ENCODE measurements at regions not wholly inside any gene's neighbourhood (a gene's known extent, or its start where the extent isn't known, plus 50 kb on each side); places are given as distances from the start of the nearest gene placed in this dataset.

- Histone ChIP-seq H3K27ac (ENCODE audit: insufficient read depth, low read length) (peak overlapping the region; percentile 17; the same call in 1 of the 2 replicates), H2BK20ac (ENCODE audit: low read depth, low read length) (peak overlapping the region; percentile 29), H3K36me3 (ENCODE audit: control insufficient read depth, insufficient read depth, low read length) (no peaks in the 10 kb centered on the region), H4K8ac (ENCODE audit: low read depth in 2 of 2, low read length in 2 of 2) (peak overlapping the region in 1 of 2 experiments; percentile 43; a peak in 1 of 4 replicates), H3K27me3 (ENCODE audit: control insufficient read depth, insufficient read depth, low read length) (no peaks in the 10 kb centered on the region), H3K9me3 (ENCODE audit: control insufficient read depth, insufficient read depth, low read length) (no peaks in the 10 kb centered on the region), H3K4me2 (ENCODE audit: low read depth, low read length) (peak overlapping the region; percentile 79), H3K56ac (ENCODE audit: extremely low read depth, insufficient read depth, low read length) (no peak overlapping the region; the same call in 1 of the 2 replicates), H4K91ac (ENCODE audit: insufficient read depth, low read depth, low read length) (peak overlapping the region; percentile 23; the same call in 1 of the 2 replicates), H3K4ac (ENCODE audit: low read depth, low read length) (peak overlapping the region; percentile 41; the same call in 1 of the 2 replicates), H4K5ac (ENCODE audit: low read depth, low read length) (no peak overlapping the region), H3K4me1 (ENCODE audit: control insufficient read depth, insufficient read depth, low read length) (no peaks in the 10 kb centered on the region), H2BK120ac (ENCODE audit: low read depth, low read length) (peak overlapping the region; percentile 76), H2AK5ac (ENCODE audit: low read depth, low read length) (no peak overlapping the region), H3K23ac (ENCODE audit: low read depth, low read length) (peak overlapping the region; percentile 52; the same call in 1 of the 2 replicates), H3K9me1 (ENCODE audit: insufficient read depth, low read length) (no peaks in the 10 kb centered on the region), H2AK9ac (replicated peaks; ENCODE audit: low read depth, low read length, poor library complexity) (no peak overlapping the region), H3K79me1 (ENCODE audit: low read depth in 1 of 2, low read length in 2 of 2) (no peaks in the 10 kb centered on the region), H3K9ac (ENCODE audit: low read depth, low read length) (no peak overlapping the region), H4K20me1 (ENCODE audit: insufficient read depth, low read length) (no peaks in the 10 kb centered on the region), H3K4me3 (ENCODE audit: insufficient read depth, low read depth, low read length) (peak overlapping the region; percentile 44; the same call in 1 of the 2 replicates), H2BK5ac (ENCODE audit: low read depth, low read length, poor library complexity, severe bottlenecking) (peak overlapping the region; percentile 65), H3K14ac (replicated peaks; ENCODE audit: low read depth, low read length) (peak overlapping the region; percentile 55; the same call in 1 of the 2 replicates), H2BK15ac (ENCODE audit: low read depth, low read length) (peak overlapping the region; percentile 25; the same call in 1 of the 3 replicates), H3K18ac (ENCODE audit: low read depth, low read length) (peak overlapping the region; percentile 15; the same call in 1 of the 2 replicates), H2AFZ (replicated peaks; ENCODE audit: low read length, poor library complexity) (peak overlapping the region; percentile 79)
- CTCF ChIA-PET = interaction anchor here (0.6 to 2.5 kb wide), 10 partner anchors 9 to 1746 kb away, joined by 3 to 8 read pairs (median 4); partner anchors contain the start of gene PCDH18
- in situ Hi-C loops (cut with MboI; ENCODE audit: low sequenced_read_pairs) = loop anchor here (10.0 to 25.0 kb wide), 2 partner anchors 400 to 1562 kb away; no protein-coding TSS in a partner anchor
- ATAC-seq (ENCODE audit: low read depth) (peak; percentile 24), DNase-seq (peak; percentile 55)
- intact Hi-C loops (cut with micrococcal nuclease) = loop anchor here (2.0 to 10.0 kb wide), 5 partner anchors 250 to 1810 kb away; no protein-coding TSS in a partner anchor
- 22% methylated on average over 2 of the region's 3 CpGs; no CpG with 5 or more reads in 1 of the 2 experiments for WGBS, 2 experiments (ENCODE audit: extremely low coverage in 2 of 2, insufficient read length in 1 of 2)
- TF ChIP-seq USF2 (IDR thresholded peaks at IDR 0.05; ENCODE audit: low read depth, low read length) = no peak
- peak; percentile 93 for TF ChIP-seq MAFK (IDR thresholded peaks at IDR 0.05; ENCODE audit: low read depth, low read length)
- TF ChIP-seq CTCF (conservative IDR thresholded peaks at IDR 0.05; ENCODE audit: low read depth, low read length) = no peak
- TF ChIP-seq POLR2A (IDR thresholded peaks at IDR 0.05; ENCODE audit: low read depth, low read length) = no peak
- peak; percentile 10; the same call in 1 of the 2 replicates for TF ChIP-seq NFE2L2 (IDR thresholded peaks at IDR 0.05; ENCODE audit: low read depth, low read length)
- TF ChIP-seq ELK1 (IDR thresholded peaks at IDR 0.05; ENCODE audit: borderline replicate concordance, low read depth, low read length) = no peak
- no peak for TF ChIP-seq RCOR1 (IDR thresholded peaks at IDR 0.05; ENCODE audit: insufficient replicate concordance, low read length)
- dilution Hi-C loops (cut with HindIII; ENCODE audit: low sequenced_read_pairs, unreplicated experiment) = no loop called here
- POLR2A ChIA-PET (ENCODE audit: unreplicated experiment) = interaction anchor here (1.5 kb wide), 1 partner anchor 400 kb away, joined by 6 read pairs; no protein-coding TSS in a partner anchor
- no TSS peak for BruUV-seq (replicated peaks)
Observed at GRCh38 chr4:137125011-137125410, 407.3 kb downstream of the PCDH18 start.

All from IMR-90 (cell line).